GM12878 (cell line): ENCODE measurements at regions not wholly inside any gene's neighbourhood (a gene's known extent, or its start where the extent isn't known, plus 50 kb on each side); places are given as distances from the start of the nearest gene placed in this dataset.

Source experiments
- ATAC-seq: fragments of 200-7000 bp; cut with Tn5 transposase; 3 replicates; pipeline ENCODE4 v1.9.1; 2020; ENCODE audit warnings: mild to moderate bottlenecking, moderate library complexity
- BruUV-seq: library from RNA; stranded (reverse); fragments of 400-500 nt; replicated peaks from 2 replicates; lab custom pipeline; 2021; lab: Mats Ljungman, UMichigan
- CTCF ChIA-PET: fragments of 300-600 bp; sonication (Branson Sonifier 250); formaldehyde crosslinking; extraction: SDS; loops from one replicate; lab custom pipeline; 2021; ENCODE audit warnings: inconsistent platforms; lab: Yijun Ruan, JAX
- POLR2A ChIA-PET: fragments of 350-600 bp; formaldehyde crosslinking; extraction: SDS; loops from one replicate; lab custom pipeline; 2021; ENCODE audit warnings: inconsistent platforms; lab: Charles Lee
- RAD21 ChIA-PET: fragments of 300-600 bp; sonication (Branson Sonifier 250); formaldehyde crosslinking; loops from one replicate; lab custom pipeline; 2023; ENCODE audit warnings: antibody characterized with exemption; ENCODE audit not compliant: unreplicated experiment; lab: Charles Lee
- SMC1A ChIA-PET: fragments of 300-600 bp; sonication (Branson Sonifier 250); formaldehyde crosslinking; loops from one replicate; lab custom pipeline; 2023; ENCODE audit not compliant: unreplicated experiment, uncharacterized antibody; lab: Charles Lee
- DNase-seq: peaks from one replicate; pipeline ENCODE4 v3.0.0-alpha.2; 2011; ENCODE audit warnings: low read depth, low spot score
- FAIRE-seq: peaks from 3 replicates; lab custom pipeline; 2011; peaks lifted over from hg19 to GRCh38; lab: Jason Lieb, UNC
- H2AFZ ChIP-seq: 2 replicates; pipeline ENCODE4 v1.6.0; 2011; ENCODE audit warnings: low read depth, low read length, control low read depth; ENCODE audit not compliant: control insufficient read depth
- H3K27ac ChIP-seq: 2 replicates; pipeline ENCODE4 v1.5.1; 2011; ENCODE audit warnings: control low read depth; ENCODE audit not compliant: control insufficient read depth, insufficient read depth
- H3K27me3 ChIP-seq, 2 experiments: replicated peaks in 1 of 2; 2 replicates each; pipeline versions ENCODE4 v1.6.0 to v1.6.1; 2011; ENCODE audit warnings: low read length in 1 of 2; ENCODE audit not compliant: control insufficient read depth in 2 of 2, insufficient read depth in 2 of 2
- H3K36me3 ChIP-seq, 2 experiments: 2 replicates each; pipeline ENCODE4 v1.5.1; 2011; ENCODE audit warnings: low read length in 1 of 2; ENCODE audit not compliant: control insufficient read depth in 2 of 2, insufficient read depth in 2 of 2
- H3K4me1 ChIP-seq: 2 replicates; pipeline ENCODE4 v1.6.1; 2011; ENCODE audit warnings: mild to moderate bottlenecking, low read length, moderate library complexity, mixed read lengths; ENCODE audit not compliant: control insufficient read depth, insufficient read depth
- H3K4me2 ChIP-seq: 2 replicates; pipeline ENCODE4 v1.6.0; 2011; ENCODE audit warnings: control low read depth; ENCODE audit not compliant: control insufficient read depth, insufficient read depth
- H3K4me3 ChIP-seq: fragments of 200-600 bp; sonication (generic); 2 replicates; pipeline ENCODE4 v1.5.1; 2016
- H3K79me2 ChIP-seq: 2 replicates; pipeline ENCODE4 v1.6.0; 2011; ENCODE audit warnings: low read length; ENCODE audit not compliant: control insufficient read depth, insufficient read depth
- H3K9ac ChIP-seq: 2 replicates; pipeline ENCODE4 v1.8.0; 2011; ENCODE audit warnings: low read length, control low read depth, mixed read lengths; ENCODE audit not compliant: control insufficient read depth, insufficient read depth
- H3K9me3 ChIP-seq: replicated peaks from 3 replicates; pipeline ENCODE4 v1.5.1; 2011; ENCODE audit warnings: mild to moderate bottlenecking, low read length; ENCODE audit not compliant: control insufficient read depth, insufficient read depth
- H4K20me1 ChIP-seq: 2 replicates; pipeline ENCODE4 v1.6.0; 2011; ENCODE audit not compliant: control insufficient read depth, insufficient read depth
- CBX5 ChIP-seq: sonication (generic); IDR thresholded peaks from 2 replicates; pipeline ENCODE4 v1.6.1; 2016; ENCODE audit warnings: low read depth, moderate library complexity, mild to moderate bottlenecking, inconsistent platforms
- EED ChIP-seq: sonication (generic); IDR thresholded peaks from 2 replicates; pipeline ENCODE4 v1.6.1; 2016; ENCODE audit warnings: antibody characterized with exemption, low read depth
- FOXK2 ChIP-seq: fragments of 450-650 bp; IDR thresholded peaks from 2 replicates; pipeline ENCODE4 v1.6.1; 2017; ENCODE audit warnings: mild to moderate bottlenecking, moderate library complexity
- KAT2A ChIP-seq: conservative IDR thresholded peaks from 2 replicates; pipeline ENCODE4 v1.6.1; 2011; ENCODE audit warnings: low read depth, low read length; ENCODE audit not compliant: control insufficient read depth
- MTA3 ChIP-seq: IDR thresholded peaks from 2 replicates; pipeline ENCODE4 v1.6.1; 2012; ENCODE audit warnings: low read length, inconsistent platforms, borderline replicate concordance
- PAX5 ChIP-seq: IDR thresholded peaks from 2 replicates; pipeline ENCODE4 v1.6.1; 2011; ENCODE audit warnings: low read depth, low read length, borderline replicate concordance
- REST ChIP-seq: IDR thresholded peaks from 2 replicates; pipeline ENCODE4 v1.6.1; 2012; ENCODE audit warnings: mild to moderate bottlenecking, low read depth, low read length
- SMAD5 ChIP-seq: IDR thresholded peaks from 2 replicates; pipeline ENCODE4 v1.6.1; 2016; ENCODE audit warnings: antibody characterized with exemption, low read depth
- ZNF217 ChIP-seq: fragments of 450-650 bp; IDR thresholded peaks from 2 replicates; pipeline ENCODE4 v1.6.1; 2017; ENCODE audit warnings: antibody characterized with exemption, mild to moderate bottlenecking
- WGBS: methylation state at CpG from one replicate; pipeline ENCODE4 v1.1.6; 2016; ENCODE audit warnings: low lambda C conversion rate; ENCODE audit not compliant: insufficient replicate concordance, insufficient coverage; ENCODE audit errors: missing lambda C conversion rate; 5-methylcytosine and 5-hydroxymethylcytosine counted together
- in situ Hi-C: fragments of 300-500 bp; cut with MboI; formaldehyde crosslinking; loops from 9 replicates; pipeline ENCODE4 v1.14.3; 2018; ENCODE audit warnings: mixed read lengths
- intact Hi-C: fragments of 100-400 bp; cut with micrococcal nuclease; formaldehyde crosslinking; loops from one replicate; pipeline ENCODE4 v1.14.2; 2022; ENCODE audit not compliant: unreplicated experiment
- TF ChIP-seq, protein P1 (sequence below): fragments of 450-650 bp; IDR thresholded peaks from 2 replicates; pipeline ENCODE4 v1.6.1; 2017; ENCODE audit warnings: mild to moderate bottlenecking, low read depth, inconsistent platforms; ENCODE audit not compliant: poor library complexity, severe bottlenecking
- TF ChIP-seq, protein P2 (sequence below): fragments of 450-650 bp; IDR thresholded peaks from 2 replicates; pipeline ENCODE4 v1.6.1; 2017; ENCODE audit warnings: mild to moderate bottlenecking

- TF ChIP-seq SMAD5, result no peak
- TF ChIP-seq, protein P1, sequence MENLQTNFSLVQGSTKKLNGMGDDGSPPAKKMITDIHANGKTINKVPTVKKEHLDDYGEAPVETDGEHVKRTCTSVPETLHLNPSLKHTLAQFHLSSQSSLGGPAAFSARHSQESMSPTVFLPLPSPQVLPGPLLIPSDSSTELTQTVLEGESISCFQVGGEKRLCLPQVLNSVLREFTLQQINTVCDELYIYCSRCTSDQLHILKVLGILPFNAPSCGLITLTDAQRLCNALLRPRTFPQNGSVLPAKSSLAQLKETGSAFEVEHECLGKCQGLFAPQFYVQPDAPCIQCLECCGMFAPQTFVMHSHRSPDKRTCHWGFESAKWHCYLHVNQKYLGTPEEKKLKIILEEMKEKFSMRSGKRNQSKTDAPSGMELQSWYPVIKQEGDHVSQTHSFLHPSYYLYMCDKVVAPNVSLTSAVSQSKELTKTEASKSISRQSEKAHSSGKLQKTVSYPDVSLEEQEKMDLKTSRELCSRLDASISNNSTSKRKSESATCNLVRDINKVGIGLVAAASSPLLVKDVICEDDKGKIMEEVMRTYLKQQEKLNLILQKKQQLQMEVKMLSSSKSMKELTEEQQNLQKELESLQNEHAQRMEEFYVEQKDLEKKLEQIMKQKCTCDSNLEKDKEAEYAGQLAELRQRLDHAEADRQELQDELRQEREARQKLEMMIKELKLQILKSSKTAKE, result no peak
- no peak for TF ChIP-seq MTA3
- TF ChIP-seq CBX5, result no peak
- TF ChIP-seq, all 136 proteins: peak for 0
These were observed 132.0 kb upstream of the TGFBR2 start (continued) for GRCh38 chr3:30474371-30474770.

- no peak overlapping the region for H3K27ac ChIP-seq
- no TSS peak for BruUV-seq
- H3K36me3 ChIP-seq, result no peaks in the 10 kb centered on the region
- intact Hi-C loops, result loop anchor here (2.0 kb wide), 1 partner anchor 26 kb away; no protein-coding TSS in a partner anchor
- no peaks in the 10 kb centered on the region for H3K79me2 ChIP-seq
- RAD21 ChIA-PET, result interaction anchor here (0.8 to 2.7 kb wide), 8 partner anchors 14 to 507 kb away, joined by 3 to 12 read pairs (median 4); partner anchors contain the start of gene TGFBR2
- in situ Hi-C loops, result no loop called here
- WGBS, result 24% methylated on average over 5 of the region's 5 CpGs
- H3K9ac ChIP-seq, result no peak overlapping the region
- peaks cover 18% of the 10 kb centered on the region for H3K4me1 ChIP-seq
- DNase-seq (peak; percentile 25), FAIRE-seq (peak; percentile 62), ATAC-seq (peak; percentile 94)
- CTCF ChIA-PET, result interaction anchor here (1.3 kb wide), 1 partner anchor 218 kb away, joined by 3 read pairs; no protein-coding TSS in a partner anchor
- POLR2A ChIA-PET, result no interaction called here
- SMC1A ChIA-PET, result interaction anchor here (0.6 to 1.5 kb wide), 10 partner anchors 8 to 218 kb away, joined by 3 to 6 read pairs (median 4); no protein-coding TSS in a partner anchor
- no peak overlapping the region for H3K4me3 ChIP-seq
- H4K20me1 ChIP-seq, result no peaks in the 10 kb centered on the region
- H3K9me3 ChIP-seq, result no peaks in the 10 kb centered on the region; the same call in 2 of the 3 replicates
- H3K27me3 ChIP-seq, result no peaks in the 10 kb centered on the region
- peak overlapping the region; percentile 73; the same call in 1 of the 2 replicates for H3K4me2 ChIP-seq
- no peak overlapping the region for H2AFZ ChIP-seq
- TF ChIP-seq, protein P2, sequence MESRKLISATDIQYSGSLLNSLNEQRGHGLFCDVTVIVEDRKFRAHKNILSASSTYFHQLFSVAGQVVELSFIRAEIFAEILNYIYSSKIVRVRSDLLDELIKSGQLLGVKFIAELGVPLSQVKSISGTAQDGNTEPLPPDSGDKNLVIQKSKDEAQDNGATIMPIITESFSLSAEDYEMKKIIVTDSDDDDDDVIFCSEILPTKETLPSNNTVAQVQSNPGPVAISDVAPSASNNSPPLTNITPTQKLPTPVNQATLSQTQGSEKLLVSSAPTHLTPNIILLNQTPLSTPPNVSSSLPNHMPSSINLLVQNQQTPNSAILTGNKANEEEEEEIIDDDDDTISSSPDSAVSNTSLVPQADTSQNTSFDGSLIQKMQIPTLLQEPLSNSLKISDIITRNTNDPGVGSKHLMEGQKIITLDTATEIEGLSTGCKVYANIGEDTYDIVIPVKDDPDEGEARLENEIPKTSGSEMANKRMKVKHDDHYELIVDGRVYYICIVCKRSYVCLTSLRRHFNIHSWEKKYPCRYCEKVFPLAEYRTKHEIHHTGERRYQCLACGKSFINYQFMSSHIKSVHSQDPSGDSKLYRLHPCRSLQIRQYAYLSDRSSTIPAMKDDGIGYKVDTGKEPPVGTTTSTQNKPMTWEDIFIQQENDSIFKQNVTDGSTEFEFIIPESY, result no peak
- TF ChIP-seq, protein P1, result peak; percentile 47
- TF ChIP-seq REST (no peak), KAT2A (no peak), FOXK2 (no peak), EED (peak; percentile 52), PAX5 (0 out of 2 replicates have a peak, but pooled peaks have one; percentile 16), ZNF217 (no peak)
These were observed 131.2 kb upstream of the TGFBR2 start for GRCh38 chr3:30475038-30475808.
